GM12875 (cell line): ENCODE measurements at regions not wholly inside any gene's neighbourhood (a gene's known extent, or its start where the extent isn't known, plus 50 kb on each side); places are given as distances from the start of the nearest gene placed in this dataset.

Experiments
- H3K4me3 ChIP-seq: one replicate; pipeline ENCODE4 v1.5.1; 2011; ENCODE audit warnings: low read depth, low read length, control low read depth
- TF ChIP-seq, protein P1 (sequence below): IDR thresholded peaks from 2 replicates; pipeline ENCODE4 v1.5.1; 2011; ENCODE audit warnings: low read depth, mild to moderate bottlenecking, control low read depth, inconsistent platforms, low read length, moderate library complexity, borderline replicate concordance; ENCODE audit not compliant: insufficient read depth

DNA sequence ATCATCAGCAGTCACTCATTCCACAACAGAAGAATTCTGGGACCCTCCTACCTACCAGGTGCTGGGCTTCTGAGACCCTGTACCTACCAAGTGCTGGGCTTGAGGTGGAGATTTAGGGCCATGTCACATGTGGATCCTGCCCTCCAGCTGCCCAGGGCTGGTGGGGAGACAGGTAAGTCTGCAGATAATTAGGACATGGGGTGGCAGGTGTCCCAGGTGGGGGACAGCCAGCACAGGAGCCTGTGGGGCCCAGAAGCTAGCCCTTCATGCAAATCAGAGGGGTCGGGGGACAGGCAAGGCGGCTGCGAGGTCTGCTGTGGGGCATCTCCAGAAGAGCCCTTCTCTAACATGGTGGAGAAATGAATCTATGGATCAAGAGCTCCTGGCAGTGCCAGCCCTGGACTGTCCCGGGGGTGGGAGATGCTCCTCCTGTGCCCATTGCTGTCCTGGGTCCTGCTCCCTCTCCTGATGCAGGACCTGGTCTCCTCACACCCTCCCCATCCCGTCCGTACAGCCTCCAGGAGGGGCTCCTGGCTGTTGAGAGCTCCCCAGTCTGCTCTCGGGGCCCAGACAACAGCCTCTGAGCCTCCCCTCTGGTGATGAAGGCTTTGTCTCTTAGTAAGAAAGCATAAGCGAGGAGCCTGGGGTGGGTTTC is 106.3 kb upstream of the GLI2 start:
- TF ChIP-seq, protein P1, sequence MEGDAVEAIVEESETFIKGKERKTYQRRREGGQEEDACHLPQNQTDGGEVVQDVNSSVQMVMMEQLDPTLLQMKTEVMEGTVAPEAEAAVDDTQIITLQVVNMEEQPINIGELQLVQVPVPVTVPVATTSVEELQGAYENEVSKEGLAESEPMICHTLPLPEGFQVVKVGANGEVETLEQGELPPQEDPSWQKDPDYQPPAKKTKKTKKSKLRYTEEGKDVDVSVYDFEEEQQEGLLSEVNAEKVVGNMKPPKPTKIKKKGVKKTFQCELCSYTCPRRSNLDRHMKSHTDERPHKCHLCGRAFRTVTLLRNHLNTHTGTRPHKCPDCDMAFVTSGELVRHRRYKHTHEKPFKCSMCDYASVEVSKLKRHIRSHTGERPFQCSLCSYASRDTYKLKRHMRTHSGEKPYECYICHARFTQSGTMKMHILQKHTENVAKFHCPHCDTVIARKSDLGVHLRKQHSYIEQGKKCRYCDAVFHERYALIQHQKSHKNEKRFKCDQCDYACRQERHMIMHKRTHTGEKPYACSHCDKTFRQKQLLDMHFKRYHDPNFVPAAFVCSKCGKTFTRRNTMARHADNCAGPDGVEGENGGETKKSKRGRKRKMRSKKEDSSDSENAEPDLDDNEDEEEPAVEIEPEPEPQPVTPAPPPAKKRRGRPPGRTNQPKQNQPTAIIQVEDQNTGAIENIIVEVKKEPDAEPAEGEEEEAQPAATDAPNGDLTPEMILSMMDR, result no peak
- H3K4me3 ChIP-seq, result no peak overlapping the region

DNA sequence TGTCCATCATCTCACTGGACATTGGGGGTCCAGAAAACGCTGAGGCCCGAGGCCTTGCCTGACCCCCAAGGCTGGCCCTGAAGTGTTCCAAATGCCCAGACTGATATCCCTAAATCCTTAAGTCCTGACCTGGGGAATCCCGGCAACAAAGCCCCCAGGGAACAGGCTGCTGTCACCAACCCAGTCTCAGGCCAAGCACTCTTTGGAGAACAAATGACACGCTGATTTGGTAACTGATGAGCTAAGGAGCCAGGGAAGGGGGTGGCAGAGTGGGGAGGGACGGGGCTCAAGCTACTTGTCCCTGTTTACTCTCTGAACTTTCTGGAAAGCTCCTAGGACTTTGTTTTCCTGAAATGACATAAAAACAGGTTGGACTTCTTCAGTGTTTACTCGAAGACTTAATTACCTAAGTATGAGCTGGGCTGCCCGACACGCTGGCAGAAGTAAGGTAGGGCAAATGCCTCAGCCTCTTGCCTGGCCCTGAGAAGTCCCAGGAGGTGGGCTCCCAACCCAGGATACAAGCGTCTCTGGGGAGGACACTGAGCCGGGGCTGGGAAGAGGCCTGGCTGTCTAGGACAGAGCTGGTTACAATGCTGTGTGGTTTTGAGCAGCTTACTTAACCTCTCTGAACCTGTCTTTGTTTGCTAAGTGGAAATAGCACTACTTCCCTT is 105.5 kb upstream of the GLI2 start:
- H3K4me3 ChIP-seq, result no peak overlapping the region
- TF ChIP-seq, protein P1, result no peak

DNA sequence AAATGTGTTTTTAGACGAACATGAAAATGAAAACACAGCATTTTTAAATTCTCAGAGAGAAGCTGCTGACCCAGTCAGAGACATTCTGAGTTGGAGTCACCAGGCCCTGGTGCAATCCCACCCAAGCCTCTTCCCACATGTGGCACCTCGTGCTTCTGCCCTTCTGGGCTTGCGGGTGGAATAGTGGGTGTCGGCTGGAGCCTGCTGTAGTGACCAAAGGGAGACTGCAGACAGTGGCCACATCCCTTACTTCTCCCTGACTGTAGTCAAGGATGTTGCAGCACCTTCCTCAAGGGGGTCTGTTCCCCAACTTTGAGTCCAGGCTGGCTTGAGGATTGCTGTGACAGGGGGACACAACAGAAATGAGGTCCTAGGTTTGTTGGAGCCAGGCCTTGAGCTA is 104.4 kb upstream of the GLI2 start:
- TF ChIP-seq, protein P1, result no peak
- H3K4me3 ChIP-seq, result no peak overlapping the region

- H3K4me3 ChIP-seq, result no peak overlapping the region
- TF ChIP-seq, protein P1, result no peak
Observed at GRCh38 chr2:120631724-120632123, 103.9 kb upstream of the GLI2 start.

DNA sequence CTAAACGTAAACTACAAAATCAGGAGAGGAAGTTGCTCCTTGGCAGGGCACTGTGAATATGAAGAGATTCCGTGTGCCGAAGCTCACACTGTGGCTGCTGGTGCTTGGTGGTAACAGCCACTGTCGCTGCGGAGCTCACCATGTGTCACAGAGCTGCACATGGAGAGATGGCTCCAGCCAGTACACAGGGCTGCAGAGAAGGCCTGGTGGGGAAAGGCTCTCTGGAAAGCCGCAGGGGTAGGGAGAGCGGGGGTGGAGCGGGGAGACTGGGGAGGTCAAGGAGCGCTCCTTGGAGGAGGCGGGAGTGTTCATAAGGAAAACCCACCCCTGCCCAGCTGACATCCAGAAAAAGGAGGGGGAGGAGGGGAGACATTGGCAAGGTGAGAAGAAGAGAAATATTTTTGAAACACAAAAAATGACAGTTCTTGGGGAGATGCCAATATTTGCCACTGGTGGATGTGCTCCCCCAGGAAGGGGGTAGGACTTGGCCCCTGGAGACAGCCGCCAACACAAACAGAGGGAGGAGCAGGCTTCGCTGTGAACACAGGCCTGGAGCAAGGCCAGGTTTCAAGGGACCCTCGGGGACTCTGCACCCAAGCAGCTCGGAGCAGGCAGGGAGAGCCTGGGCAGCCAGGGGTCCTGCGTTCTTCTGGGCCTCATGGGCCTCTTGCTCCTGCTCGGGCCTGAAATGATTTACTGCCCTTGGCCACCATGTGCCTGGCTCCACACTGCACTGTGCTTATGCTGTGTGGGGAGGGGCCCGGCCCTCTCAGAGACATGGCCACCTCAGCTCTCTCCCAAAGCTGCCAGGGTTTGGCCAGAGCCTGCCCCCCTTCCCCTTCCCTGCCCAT is 102.6 kb upstream of the GLI2 start:
- no peak overlapping the region for H3K4me3 ChIP-seq

GRCh38 chr2:120634533-120634932 is 101.1 kb upstream of the GLI2 start:
- no peak overlapping the region for H3K4me3 ChIP-seq
- TF ChIP-seq, protein P1, result no peak

More for the DNA sequence above, 102.6 kb upstream of the GLI2 start:
- TF ChIP-seq, protein P1, result no peak
